Activated CD4-positive, CD25-positive, alpha-beta regulatory T cell (primary cell): ENCODE measurements at regions not wholly inside any gene's neighbourhood (a gene's known extent, or its start where the extent isn't known, plus 50 kb on each side); places are given as distances from the start of the nearest gene placed in this dataset.

ENCODE experiments used
- DNase-seq, 4 experiments: peaks; one replicate each; lab custom pipeline; 2025; lab: John Stamatoyannopoulos, UW

- no peak for DNase-seq
Measured at GRCh38 chr1:4871373-4871772, 217.0 kb downstream of the AJAP1 start.

DNA sequence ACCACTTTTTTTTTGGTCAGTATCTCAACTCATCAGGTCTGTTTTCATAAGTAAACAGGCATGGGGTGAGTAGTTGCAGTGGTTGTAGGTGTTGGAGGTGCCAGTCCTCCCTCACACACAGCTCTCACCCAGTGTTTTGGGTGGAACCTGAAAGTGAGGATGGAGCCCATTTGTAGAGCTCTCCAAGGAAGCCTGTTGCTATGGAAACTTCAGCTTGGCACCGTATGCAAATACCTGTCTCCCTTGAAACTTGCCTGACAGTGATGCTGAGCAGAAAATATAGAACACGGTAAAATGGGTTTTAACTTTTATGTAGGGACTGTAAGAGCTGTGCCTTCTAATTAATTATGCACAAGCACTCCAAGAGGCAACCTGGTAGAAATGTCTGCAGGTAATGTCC lies 214.1 kb downstream of the AJAP1 start:
- no peak for DNase-seq

GRCh38 chr1:4856396-4856795 lies 202.0 kb downstream of the AJAP1 start:
- no peak for DNase-seq

DNA sequence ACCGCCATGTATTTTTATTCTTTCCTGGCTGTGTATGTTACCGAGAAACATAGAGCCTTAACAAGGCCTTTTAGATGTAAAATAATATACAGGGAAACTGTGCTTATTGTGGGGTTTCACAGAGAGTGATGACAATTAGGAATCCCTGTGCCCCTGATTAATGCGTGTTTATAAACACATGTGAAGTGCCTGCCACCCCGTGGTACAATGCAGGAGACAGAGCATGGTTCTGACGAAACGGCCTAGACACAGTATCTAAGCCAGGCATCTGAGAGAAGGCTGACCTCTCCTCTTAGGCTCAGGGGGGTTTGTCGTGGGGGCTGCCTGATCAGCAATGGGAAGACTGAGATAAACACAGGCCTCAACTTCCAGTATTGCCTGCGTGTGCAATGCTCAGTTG lies 200.0 kb downstream of the AJAP1 start:
- DNase-seq: no peak

GRCh38 chr1:4853904-4854303 lies 199.5 kb downstream of the AJAP1 start:
- no peak for DNase-seq

DNA sequence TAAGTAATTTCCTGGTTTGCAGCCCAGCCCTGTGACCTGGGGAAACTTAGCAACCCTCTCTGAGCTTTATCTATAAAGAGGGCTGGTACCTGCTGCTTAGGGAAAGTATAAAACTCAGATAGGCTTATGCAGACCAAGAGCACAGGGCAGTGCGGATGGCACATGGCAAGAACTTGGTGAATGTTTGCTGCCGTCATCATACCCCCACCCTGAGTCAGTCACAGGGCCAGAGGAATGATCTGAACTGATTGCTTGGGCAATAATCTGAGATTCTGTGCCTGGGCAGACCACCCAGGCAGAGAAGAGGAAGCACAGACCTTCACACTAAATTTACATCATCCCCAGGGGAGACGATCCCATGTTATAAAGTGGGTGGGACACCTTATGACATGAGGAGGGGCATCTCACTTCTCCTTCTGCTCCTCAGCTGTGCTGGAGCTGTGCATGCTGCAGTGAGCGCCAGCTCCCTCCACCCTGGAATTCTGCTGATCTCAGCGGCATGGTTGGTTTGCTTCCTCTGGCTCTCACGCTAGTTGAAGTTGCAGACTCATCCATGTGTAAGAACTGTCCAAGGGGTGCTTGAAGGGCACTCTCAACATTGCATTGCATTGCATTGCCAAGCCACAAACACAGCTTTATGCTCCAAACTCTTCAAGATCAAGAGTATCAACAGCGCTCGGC lies 197.1 kb downstream of the AJAP1 start:
- no peak for DNase-seq

GRCh38 chr1:4848431-4848830 lies 194.0 kb downstream of the AJAP1 start:
- no peak for DNase-seq

GRCh38 chr1:4847711-4848110 lies 193.3 kb downstream of the AJAP1 start:
- DNase-seq: no peak
